Hepatocyte (in vitro differentiated cells): ENCODE measurements at regions not wholly inside any gene's neighbourhood (a gene's known extent, or its start where the extent isn't known, plus 50 kb on each side); places are given as distances from the start of the nearest gene placed in this dataset.

ENCODE experiments used
- CTCF ChIP-seq: fragments of 200-600 bp; sonication (generic); IDR thresholded peaks from 2 replicates; pipeline ENCODE4 v1.5.1; 2016; ENCODE audit warnings: antibody characterized with exemption, mild to moderate bottlenecking; ENCODE audit not compliant: poor library complexity
- EZH2phosphoT487 ChIP-seq: fragments of 200-600 bp; sonication (generic); IDR thresholded peaks from one replicate; pipeline ENCODE4 v1.6.1; 2018; ENCODE audit warnings: antibody characterized with exemption, mild to moderate bottlenecking, low read depth, moderate library complexity; ENCODE audit not compliant: unreplicated experiment, severe bottlenecking

GRCh38 chr20:26218301-26218700 is 521.6 kb upstream of the ZNF337 start:
- no peak for TF ChIP-seq CTCF
- TF ChIP-seq EZH2phosphoT487 = no peak
